Mesenchymal stem cell (in vitro differentiated cells and primary cell): ENCODE measurements at regions not wholly inside any gene's neighbourhood (a gene's known extent, or its start where the extent isn't known, plus 50 kb on each side); places are given as distances from the start of the nearest gene placed in this dataset.

Experiments
- DNase-seq: peaks from one replicate; pipeline ENCODE4 v3.0.0-alpha.2; 2013
- H2AFZ ChIP-seq: one replicate; pipeline ENCODE4 v1.6.1; 2013; ENCODE audit warnings: low read depth, mild to moderate bottlenecking, control low read depth, inconsistent platforms, low read length, moderate library complexity
- H2AK5ac ChIP-seq: 2 replicates; pipeline ENCODE4 v1.6.1; 2013; ENCODE audit warnings: low read length, moderate library complexity, mild to moderate bottlenecking, inconsistent platforms; ENCODE audit not compliant: severe bottlenecking
- H2BK120ac ChIP-seq: one replicate; pipeline ENCODE4 v1.6.1; 2013; ENCODE audit warnings: low read depth, mild to moderate bottlenecking, inconsistent platforms, low read length, moderate library complexity
- H2BK12ac ChIP-seq, 2 experiments: one replicate each; pipeline ENCODE4 v1.6.1; 2013; ENCODE audit warnings: inconsistent platforms in 2 of 2, low read length in 2 of 2, mild to moderate bottlenecking in 2 of 2, moderate library complexity in 2 of 2, control low read depth in 1 of 2
- H2BK15ac ChIP-seq: one replicate; pipeline ENCODE4 v1.6.1; 2013; ENCODE audit warnings: mild to moderate bottlenecking, low read depth, inconsistent platforms; ENCODE audit not compliant: poor library complexity, severe bottlenecking
- H2BK5ac ChIP-seq: 2 replicates; pipeline ENCODE4 v1.6.1; 2013; ENCODE audit warnings: low read depth, mild to moderate bottlenecking, low read length, control low read depth, inconsistent platforms; ENCODE audit not compliant: poor library complexity, severe bottlenecking
- H3K14ac ChIP-seq, 2 experiments: one replicate each; pipeline ENCODE4 v1.6.1; 2013; ENCODE audit warnings: inconsistent platforms in 2 of 2, low read length in 2 of 2, control low read depth in 1 of 2, mild to moderate bottlenecking in 1 of 2, moderate library complexity in 1 of 2
- H3K18ac ChIP-seq, 2 experiments: one replicate each; pipeline ENCODE4 v1.6.1; 2013; ENCODE audit warnings: inconsistent platforms in 2 of 2, low read length in 2 of 2, control low read depth in 1 of 2, low read depth in 1 of 2, mild to moderate bottlenecking in 1 of 2
- H3K23ac ChIP-seq, 2 experiments: one replicate each; pipeline ENCODE4 v1.6.1; 2013; ENCODE audit warnings: inconsistent platforms in 2 of 2, low read length in 2 of 2, mild to moderate bottlenecking in 2 of 2, moderate library complexity in 2 of 2, control low read depth in 1 of 2
- H3K27ac ChIP-seq: 2 replicates; pipeline ENCODE4 v1.5.1; 2013; ENCODE audit warnings: mild to moderate bottlenecking, moderate library complexity, low read length, control low read depth, inconsistent platforms; ENCODE audit not compliant: poor library complexity, severe bottlenecking
- H3K27me3 ChIP-seq, 2 experiments: 2 replicates each; pipeline versions ENCODE4 v1.6.1 to v1.7.0; 2013; ENCODE audit warnings: low read length in 2 of 2, mild to moderate bottlenecking in 2 of 2, moderate library complexity in 2 of 2, control low read depth in 1 of 2, inconsistent platforms in 1 of 2; ENCODE audit not compliant: control insufficient read depth in 1 of 2, insufficient read depth in 1 of 2
- H3K36me3 ChIP-seq, 2 experiments: 2 replicates each; pipeline versions ENCODE4 v1.6.1 to v1.7.0; 2013; ENCODE audit warnings: low read length in 2 of 2, control low read depth in 1 of 2, inconsistent platforms in 1 of 2, low read depth in 1 of 2, mild to moderate bottlenecking in 1 of 2; ENCODE audit not compliant: insufficient read depth in 2 of 2, control insufficient read depth in 1 of 2
- H3K4ac ChIP-seq, 2 experiments: one replicate each; pipeline ENCODE4 v1.6.1; 2013; ENCODE audit warnings: inconsistent platforms in 2 of 2, low read length in 2 of 2, mild to moderate bottlenecking in 2 of 2, moderate library complexity in 2 of 2, control low read depth in 1 of 2, low read depth in 1 of 2
- H3K4me1 ChIP-seq: 2 replicates; pipeline ENCODE4 v1.6.1; 2013; ENCODE audit warnings: low read depth, low read length, control low read depth; ENCODE audit not compliant: control insufficient read depth, insufficient read depth
- H3K4me2 ChIP-seq: 2 replicates; pipeline ENCODE4 v1.6.1; 2013; ENCODE audit warnings: low read length, mild to moderate bottlenecking, inconsistent platforms; ENCODE audit not compliant: poor library complexity, severe bottlenecking
- H3K4me3 ChIP-seq, 2 experiments: 2 replicates each; pipeline versions ENCODE4 v1.5.1 to v1.7.0; 2013; ENCODE audit warnings: low read length in 2 of 2, mild to moderate bottlenecking in 2 of 2, control low read depth in 1 of 2, low read depth in 1 of 2; ENCODE audit not compliant: insufficient read depth in 1 of 2
- H3K79me1 ChIP-seq: replicated peaks from 2 replicates; pipeline ENCODE4 v1.6.1; 2013; ENCODE audit warnings: mild to moderate bottlenecking, control low read depth, low read length, inconsistent platforms; ENCODE audit not compliant: poor library complexity, severe bottlenecking
- H3K9ac ChIP-seq: 2 replicates; pipeline ENCODE4 v1.7.0; 2013; ENCODE audit warnings: mild to moderate bottlenecking, low read length, moderate library complexity
- H3K9me3 ChIP-seq: 2 replicates; pipeline ENCODE4 v1.7.0; 2013; ENCODE audit warnings: mild to moderate bottlenecking, low read length; ENCODE audit not compliant: control insufficient read depth
- H4K8ac ChIP-seq: one replicate; pipeline ENCODE4 v1.6.1; 2013; ENCODE audit warnings: inconsistent platforms, mild to moderate bottlenecking, low read length, moderate library complexity
- H4K91ac ChIP-seq: one replicate; pipeline ENCODE4 v1.6.1; 2013; ENCODE audit warnings: mild to moderate bottlenecking, low read length, inconsistent platforms
- WGBS: methylation state at CpG from one replicate; pipeline ENCODE4 v1.1.7; 2013; ENCODE audit warnings: mixed read lengths; 5-methylcytosine and 5-hydroxymethylcytosine counted together

DNA sequence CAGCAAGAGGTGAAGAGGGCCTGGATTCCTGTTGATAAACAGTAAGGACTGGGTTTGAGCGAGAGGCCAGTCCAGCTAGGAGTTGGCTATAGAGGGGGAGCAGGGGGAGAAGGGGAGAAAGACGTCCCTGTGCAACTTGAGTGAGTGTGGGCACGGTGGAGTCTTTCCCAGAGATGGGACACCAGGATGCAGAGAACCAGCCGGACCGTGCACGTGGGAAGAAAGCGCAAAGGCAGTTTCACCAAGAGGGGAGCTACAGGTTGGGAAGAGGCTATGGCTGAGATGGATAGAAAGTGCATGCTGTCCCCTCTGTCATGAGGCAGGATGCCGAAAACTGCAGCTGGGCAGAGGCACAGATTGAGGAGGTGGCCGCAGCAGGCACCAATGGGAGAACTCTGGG, 96.0 kb upstream of the TLE3 start:
- Histone ChIP-seq H3K27ac (no peak overlapping the region), H3K9ac (no peak overlapping the region), H3K4me3 (no peak overlapping the region), H2BK120ac (no peak overlapping the region), H3K18ac (no peak overlapping the region), H2BK5ac (no peak overlapping the region), H4K8ac (no peak overlapping the region), H2BK12ac (no peak overlapping the region), H2AK5ac (no peak overlapping the region), H3K23ac (no peak overlapping the region), H3K4me2 (no peak overlapping the region), H3K4me1 (peaks cover 32% of the 10 kb centered on the region), H3K36me3 (no peaks in the 10 kb centered on the region), H3K14ac (no peak overlapping the region), H3K9me3 (peaks cover 17% of the 10 kb centered on the region), H2AFZ (no peak overlapping the region), H2BK15ac (no peak overlapping the region), H3K27me3 (peaks cover 6 to 51% of the 10 kb centered on the region in 2 experiments), H4K91ac (no peak overlapping the region), H3K4ac (no peak overlapping the region), H3K79me1 (no peaks in the 10 kb centered on the region)
- DNase-seq: no peak
- WGBS: 87% methylated on average over 9 of the region's 9 CpGs

DNA sequence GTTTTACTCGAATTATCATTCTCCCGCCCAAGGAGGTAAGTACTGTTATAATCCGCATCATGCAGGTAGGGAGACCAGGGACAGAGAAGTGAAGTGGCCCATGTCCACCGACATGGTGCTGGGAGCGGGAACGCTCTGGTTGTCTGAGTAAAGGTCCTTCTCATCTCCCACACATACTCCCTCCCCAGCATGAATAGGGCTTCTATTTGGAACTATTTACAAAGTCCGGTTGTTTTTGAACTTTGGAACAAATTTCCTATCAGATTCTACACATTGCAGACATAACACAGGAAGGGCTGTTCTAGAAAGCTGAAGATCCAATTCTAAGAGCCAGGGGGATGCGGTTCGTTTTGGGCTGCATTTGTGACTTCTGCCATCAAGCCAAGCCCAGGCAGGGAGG, 94.8 kb upstream of the TLE3 start:
- Histone ChIP-seq H2BK15ac (no peak overlapping the region), H4K8ac (no peak overlapping the region), H3K4ac (no peak overlapping the region), H2AK5ac (no peak overlapping the region), H4K91ac (no peak overlapping the region), H3K4me1 (peaks cover 26% of the 10 kb centered on the region), H3K36me3 (no peaks in the 10 kb centered on the region), H3K14ac (no peak overlapping the region), H2BK12ac (no peak overlapping the region), H3K9me3 (peaks cover 17% of the 10 kb centered on the region), H2BK5ac (no peak overlapping the region), H2AFZ (no peak overlapping the region), H3K4me3 (no peak overlapping the region), H3K23ac (no peak overlapping the region), H3K27ac (no peak overlapping the region), H3K9ac (no peak overlapping the region), H3K27me3 (peaks cover 11 to 52% of the 10 kb centered on the region in 2 experiments), H3K79me1 (no peaks in the 10 kb centered on the region), H2BK120ac (no peak overlapping the region), H3K4me2 (no peak overlapping the region), H3K18ac (no peak overlapping the region)
- no peak for DNase-seq
- whole genome bisulfite sequencing: 93% methylated on average over 9 of the region's 9 CpGs

DNA sequence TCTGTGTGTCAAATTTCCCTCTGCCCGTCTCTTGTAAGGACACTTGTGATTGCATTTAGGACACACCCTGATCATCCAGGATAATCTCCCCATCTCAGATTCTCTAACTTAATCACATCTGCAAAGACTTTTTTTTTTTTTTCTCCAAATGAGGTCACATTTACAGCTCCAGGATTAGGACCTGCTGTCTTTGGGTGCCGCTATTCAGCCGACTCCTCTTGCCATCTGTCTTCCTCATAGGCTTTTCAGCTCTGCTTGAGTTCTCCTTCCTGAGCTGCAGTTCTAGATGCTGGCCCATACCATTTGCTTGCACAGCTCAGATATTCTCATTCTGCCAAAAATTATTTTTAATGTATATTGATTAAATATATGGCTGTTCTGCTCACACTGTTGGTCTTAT, 94.3 kb upstream of the TLE3 start:
- DNase-seq: no peak
- Histone ChIP-seq H2BK5ac (no peak overlapping the region), H2BK15ac (no peak overlapping the region), H3K9me3 (peaks cover 17% of the 10 kb centered on the region), H3K27ac (no peak overlapping the region), H3K23ac (no peak overlapping the region), H4K8ac (no peak overlapping the region), H3K4me1 (peaks cover 23% of the 10 kb centered on the region), H3K4ac (no peak overlapping the region), H3K9ac (no peak overlapping the region), H3K4me2 (no peak overlapping the region), H3K14ac (no peak overlapping the region), H2AK5ac (no peak overlapping the region), H2BK12ac (no peak overlapping the region), H4K91ac (no peak overlapping the region), H2BK120ac (no peak overlapping the region), H2AFZ (no peak overlapping the region), H3K27me3 (peaks cover 15 to 56% of the 10 kb centered on the region in 2 experiments), H3K36me3 (no peaks in the 10 kb centered on the region), H3K79me1 (no peaks in the 10 kb centered on the region), H3K4me3 (no peak overlapping the region), H3K18ac (no peak overlapping the region)
- 97% methylated on average over 3 of the region's 3 CpGs for WGBS

DNA sequence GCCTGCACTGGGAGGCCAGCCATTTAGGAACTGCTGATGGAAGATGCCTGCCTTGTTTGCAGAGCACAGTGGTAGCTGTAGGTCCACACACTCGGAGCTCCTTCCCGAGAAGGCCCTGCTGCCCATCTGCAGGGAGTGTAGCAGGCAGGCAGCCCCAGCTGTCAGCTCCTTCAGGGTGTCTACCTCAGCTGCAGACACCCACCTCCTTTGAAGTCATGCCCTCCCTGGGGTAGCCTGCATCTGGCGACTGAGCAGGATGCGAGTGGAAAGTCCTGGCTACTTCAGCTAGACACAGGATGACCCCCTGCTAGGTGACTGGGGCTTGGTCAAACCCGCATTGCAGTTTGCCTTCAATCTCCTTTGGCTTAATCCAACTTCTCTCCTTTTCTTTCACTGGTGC, 93.2 kb upstream of the TLE3 start:
- Histone ChIP-seq H3K9ac (no peak overlapping the region), H3K9me3 (peaks cover 17% of the 10 kb centered on the region), H3K4ac (no peak overlapping the region), H2AFZ (no peak overlapping the region), H2BK12ac (no peak overlapping the region), H2BK15ac (no peak overlapping the region), H4K91ac (no peak overlapping the region), H4K8ac (no peak overlapping the region), H3K36me3 (no peaks in the 10 kb centered on the region), H3K27ac (no peak overlapping the region), H2BK5ac (no peak overlapping the region), H3K27me3 (peaks cover 18 to 63% of the 10 kb centered on the region in 2 experiments), H3K18ac (no peak overlapping the region), H3K4me2 (no peak overlapping the region), H3K4me1 (peaks cover 12% of the 10 kb centered on the region), H2BK120ac (no peak overlapping the region), H3K23ac (no peak overlapping the region), H3K79me1 (no peaks in the 10 kb centered on the region), H3K4me3 (no peak overlapping the region), H2AK5ac (no peak overlapping the region), H3K14ac (no peak overlapping the region)
- WGBS: 49% methylated on average over 5 of the region's 5 CpGs
- no peak for DNase-seq
